GM12875 (cell line): ENCODE measurements at regions not wholly inside any gene's neighbourhood (a gene's known extent, or its start where the extent isn't known, plus 50 kb on each side); places are given as distances from the start of the nearest gene placed in this dataset.

Experiments
- H3K4me3 ChIP-seq: one replicate; pipeline ENCODE4 v1.5.1; 2011; ENCODE audit warnings: low read depth, low read length, control low read depth
- CTCF ChIP-seq: IDR thresholded peaks from 2 replicates; pipeline ENCODE4 v1.5.1; 2011; ENCODE audit warnings: low read depth, mild to moderate bottlenecking, control low read depth, inconsistent platforms, low read length, moderate library complexity, borderline replicate concordance; ENCODE audit not compliant: insufficient read depth

DNA sequence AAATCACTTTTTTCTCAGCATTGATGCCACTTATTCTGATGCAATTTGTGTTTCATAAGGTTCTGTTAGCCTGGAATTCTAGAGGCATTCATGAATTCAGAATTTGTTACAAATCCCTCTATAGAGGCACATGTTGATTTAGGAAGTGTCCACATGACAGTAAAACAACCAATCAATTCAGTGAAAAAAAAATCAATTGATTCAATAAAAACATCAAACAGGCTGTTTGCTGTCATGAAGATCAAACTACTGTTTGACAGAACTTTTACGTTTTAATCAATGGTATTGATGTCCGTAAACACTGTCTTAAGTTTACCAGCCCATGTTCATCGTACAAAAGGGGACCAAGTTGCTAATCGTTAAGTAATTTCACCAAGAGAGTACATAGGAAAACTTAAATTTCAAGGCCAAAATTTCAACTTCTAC is 261.5 kb downstream of the FIGN start:
- TF ChIP-seq CTCF = no peak
- no peak overlapping the region for H3K4me3 ChIP-seq

DNA sequence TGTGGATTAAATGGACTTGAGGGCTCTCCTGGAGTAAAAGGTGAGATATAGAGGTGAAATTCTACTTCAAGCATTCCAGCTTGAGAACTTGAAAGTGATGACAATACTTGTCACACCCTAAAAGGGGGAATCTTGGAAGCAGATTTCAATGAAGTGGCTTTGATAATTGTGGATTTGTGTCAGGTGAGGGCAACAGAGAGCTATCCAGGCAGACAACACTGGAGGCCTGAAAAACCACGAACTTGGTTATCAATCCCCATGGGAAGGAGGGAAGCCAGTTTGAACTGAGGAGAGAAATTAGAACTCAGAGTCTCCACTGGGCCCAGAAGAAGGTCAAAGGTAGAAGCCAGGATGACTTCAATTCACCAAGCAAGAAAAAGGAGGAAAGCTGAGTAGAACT is 263.9 kb downstream of the FIGN start:
- TF ChIP-seq CTCF = no peak

GRCh38 chr2:163469561-163469962 is 266.2 kb downstream of the FIGN start:
- no peak for TF ChIP-seq CTCF
- H3K4me3 ChIP-seq = no peak overlapping the region

More for the DNA sequence above, 263.9 kb downstream of the FIGN start:
- H3K4me3 ChIP-seq = no peak overlapping the region

GRCh38 chr2:163467251-163467630 is 268.6 kb downstream of the FIGN start:
- H3K4me3 ChIP-seq = no peak overlapping the region
- no peak for TF ChIP-seq CTCF

GRCh38 chr2:163466331-163467250 is 269.2 kb downstream of the FIGN start:
- no peak overlapping the region for H3K4me3 ChIP-seq
- no peak for TF ChIP-seq CTCF

DNA sequence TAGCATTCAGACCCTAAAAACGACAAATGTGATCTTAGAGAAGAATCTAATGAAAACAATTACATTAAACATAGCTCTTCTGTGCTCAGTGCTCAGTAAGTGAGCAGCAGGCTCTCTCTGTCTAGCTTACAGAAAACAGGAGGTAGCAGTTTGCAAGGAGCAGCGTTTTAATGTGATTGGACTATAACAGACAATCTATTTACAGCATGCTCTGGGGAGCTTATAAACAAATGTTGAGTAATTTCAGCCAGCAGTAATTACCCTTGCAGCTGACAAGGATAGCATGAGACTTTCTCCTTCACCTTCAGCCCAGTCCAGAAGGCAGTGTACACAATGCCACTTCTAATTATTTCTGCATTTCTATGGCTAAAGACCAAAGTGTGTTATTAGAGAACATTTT is 270.4 kb downstream of the FIGN start:
- H3K4me3 ChIP-seq = no peak overlapping the region
- TF ChIP-seq CTCF = no peak

DNA sequence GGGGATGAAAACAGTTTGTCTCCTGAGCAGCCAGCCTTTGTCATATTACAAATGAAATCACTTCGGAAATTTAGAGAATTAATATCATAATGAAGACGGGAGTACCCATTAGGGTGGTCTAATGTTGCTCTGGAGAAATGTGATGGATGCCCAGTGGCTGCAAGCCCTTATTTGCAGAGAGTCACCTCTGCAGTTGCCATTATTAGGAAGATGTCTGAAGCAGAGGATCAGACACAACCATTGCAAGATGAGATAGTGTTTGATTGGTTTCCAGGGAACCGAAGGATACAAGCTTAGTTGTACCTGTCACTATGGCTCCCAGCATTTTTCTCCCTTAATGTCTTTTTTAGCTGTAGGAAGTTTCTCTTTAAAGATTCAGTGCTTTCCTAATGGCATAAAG is 272.4 kb downstream of the FIGN start:
- no peak overlapping the region for H3K4me3 ChIP-seq
- TF ChIP-seq CTCF = no peak
